ENCODE measurements at regions not wholly inside any gene's neighbourhood (a gene's known extent, or its start where the extent isn't known, plus 50 kb on each side); places are given as distances from the start of the nearest gene placed in this dataset.

DNA sequence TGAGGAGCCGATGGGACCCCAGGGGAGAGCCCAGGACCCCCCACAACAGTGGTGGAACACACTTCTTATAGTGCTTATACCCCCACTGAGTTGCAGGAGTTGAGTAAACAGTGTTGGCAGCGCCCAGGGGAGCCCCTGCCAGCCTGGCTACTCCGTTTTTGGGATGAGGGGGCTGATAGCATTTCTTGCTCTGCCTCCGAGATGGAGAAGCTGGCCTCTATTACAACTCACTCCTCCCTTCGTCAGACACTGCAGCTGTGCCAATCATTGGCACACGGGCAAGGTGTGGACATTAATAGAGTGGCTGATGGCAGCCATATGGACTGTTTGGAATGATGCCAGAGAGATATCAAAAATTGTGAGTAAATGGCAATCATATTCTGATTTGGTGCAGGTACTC, 94.9 kb upstream of the TMPO start:
- TF ChIP-seq, protein P1, sequence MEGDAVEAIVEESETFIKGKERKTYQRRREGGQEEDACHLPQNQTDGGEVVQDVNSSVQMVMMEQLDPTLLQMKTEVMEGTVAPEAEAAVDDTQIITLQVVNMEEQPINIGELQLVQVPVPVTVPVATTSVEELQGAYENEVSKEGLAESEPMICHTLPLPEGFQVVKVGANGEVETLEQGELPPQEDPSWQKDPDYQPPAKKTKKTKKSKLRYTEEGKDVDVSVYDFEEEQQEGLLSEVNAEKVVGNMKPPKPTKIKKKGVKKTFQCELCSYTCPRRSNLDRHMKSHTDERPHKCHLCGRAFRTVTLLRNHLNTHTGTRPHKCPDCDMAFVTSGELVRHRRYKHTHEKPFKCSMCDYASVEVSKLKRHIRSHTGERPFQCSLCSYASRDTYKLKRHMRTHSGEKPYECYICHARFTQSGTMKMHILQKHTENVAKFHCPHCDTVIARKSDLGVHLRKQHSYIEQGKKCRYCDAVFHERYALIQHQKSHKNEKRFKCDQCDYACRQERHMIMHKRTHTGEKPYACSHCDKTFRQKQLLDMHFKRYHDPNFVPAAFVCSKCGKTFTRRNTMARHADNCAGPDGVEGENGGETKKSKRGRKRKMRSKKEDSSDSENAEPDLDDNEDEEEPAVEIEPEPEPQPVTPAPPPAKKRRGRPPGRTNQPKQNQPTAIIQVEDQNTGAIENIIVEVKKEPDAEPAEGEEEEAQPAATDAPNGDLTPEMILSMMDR (IDR thresholded peaks at IDR 0.05), result no peak
- no peak for TF ChIP-seq POLR2A (IDR thresholded peaks at IDR 0.05)
- TF ChIP-seq POLR2AphosphoS5 (IDR thresholded peaks at IDR 0.05), result no peak

All from breast epithelium (tissue), 3 donors.